ENCODE measurements at regions not wholly inside any gene's neighbourhood (a gene's known extent, or its start where the extent isn't known, plus 50 kb on each side); places are given as distances from the start of the nearest gene placed in this dataset.
A peak's percentile ranks its signal among the peaks of the same experiment; 100 is the strongest.

GRCh38 chr14:38330275-38330674, 74.4 kb upstream of the CLEC14A start:
- no peak for DNase-seq (ENCODE audit: low read depth)

DNA sequence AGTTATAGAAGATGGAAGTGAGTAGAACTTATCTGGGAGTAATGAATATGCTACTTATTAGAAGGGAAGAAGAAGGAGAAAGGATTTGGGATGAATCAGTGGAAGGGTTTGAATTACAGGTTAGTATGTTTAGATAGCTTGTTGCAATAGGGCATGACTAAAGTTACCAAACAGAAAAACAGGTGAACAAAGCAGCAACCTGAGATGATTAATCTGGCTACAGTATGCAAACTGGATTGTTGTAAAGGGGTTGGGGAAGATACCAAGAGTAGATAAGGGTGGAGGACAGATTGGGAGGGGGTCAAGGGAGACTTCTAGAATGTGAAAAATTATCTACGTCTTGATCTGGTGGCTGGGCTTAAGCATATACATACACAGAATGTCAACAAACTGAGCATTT, 73.4 kb upstream of the CLEC14A start:
- DNase-seq (ENCODE audit: low read depth), result no peak

GRCh38 chr14:38316922-38317321, 61.0 kb upstream of the CLEC14A start:
- no peak for DNase-seq (ENCODE audit: low read depth)

DNA sequence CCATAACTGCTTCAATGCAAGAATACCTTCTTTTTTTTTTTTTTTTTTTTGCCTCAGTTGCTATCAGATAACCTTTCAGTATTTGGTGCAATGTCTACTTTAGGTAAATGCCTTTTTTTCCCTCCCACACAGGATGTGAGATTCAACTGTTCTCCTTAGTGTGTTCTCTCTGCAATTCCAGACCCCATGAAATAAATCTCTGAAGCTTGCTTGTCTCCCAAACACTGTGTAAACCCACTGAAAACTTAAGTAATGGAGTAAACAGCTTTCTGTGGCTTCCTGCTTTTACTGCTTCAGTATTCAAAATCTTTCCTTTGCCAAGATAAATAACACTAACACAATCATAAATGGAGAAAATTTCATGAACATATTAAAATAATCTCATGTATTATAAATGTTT, 55.8 kb upstream of the CLEC14A start:
- DNase-seq (ENCODE audit: low read depth), result peak; percentile 30

GRCh38 chr14:38310420-38310995, 54.6 kb upstream of the CLEC14A start:
- no peak for DNase-seq (ENCODE audit: low read depth)

DNA sequence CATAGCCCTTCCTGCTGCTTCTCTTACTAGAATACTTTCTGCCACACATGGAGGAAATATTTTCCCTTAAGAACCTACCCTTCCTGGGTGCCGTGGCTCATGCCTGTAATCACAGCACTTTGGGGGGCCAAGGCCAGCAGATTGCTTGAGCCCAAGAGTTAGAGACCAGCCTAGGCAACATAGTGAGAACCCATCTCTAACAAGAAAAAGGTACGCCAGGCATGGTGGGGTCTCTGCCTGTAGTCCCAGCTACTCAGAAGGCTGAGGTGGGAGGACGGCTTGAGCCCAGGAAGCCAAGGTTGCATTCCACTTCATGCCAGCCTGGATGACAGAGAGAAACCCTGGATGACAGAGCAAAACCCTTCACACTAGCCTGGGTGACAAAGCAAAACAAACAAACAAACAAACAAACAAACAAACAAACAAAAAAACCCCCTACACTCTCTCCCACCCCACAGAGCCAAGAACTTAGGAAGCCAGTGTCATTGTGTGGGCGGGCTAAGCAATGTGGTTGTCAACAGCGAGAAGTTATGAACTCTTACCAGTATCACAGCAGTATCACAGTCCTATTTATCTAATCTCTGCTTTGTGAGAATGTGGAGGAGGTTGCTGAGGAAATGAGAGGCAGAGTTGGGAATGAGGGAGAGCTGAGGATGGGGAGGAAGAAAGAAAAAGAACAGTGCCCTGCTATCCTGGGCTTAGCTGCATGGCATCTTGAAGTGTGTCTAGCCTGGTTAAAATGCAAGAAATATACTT, 53.8 kb upstream of the CLEC14A start:
- DNase-seq (ENCODE audit: low read depth), result no peak
